ENCODE measurements at regions not wholly inside any gene's neighbourhood (a gene's known extent, or its start where the extent isn't known, plus 50 kb on each side); places are given as distances from the start of the nearest gene placed in this dataset.

- no peak for DNase-seq (ENCODE audit: low read depth in 3 of 3)
Measured at GRCh38 chr22:48154169-48154942, 1391.9 kb downstream of the TBC1D22A start.

GRCh38 chr22:48153726-48154125, 1391.3 kb downstream of the TBC1D22A start:
- no peak for DNase-seq (ENCODE audit: low read depth in 3 of 3)

GRCh38 chr22:48152916-48153315, 1390.5 kb downstream of the TBC1D22A start:
- DNase-seq (ENCODE audit: low read depth in 3 of 3): no peak

- no peak for DNase-seq (ENCODE audit: low read depth in 3 of 3)
Measured at GRCh38 chr22:48152164-48152775, 1389.8 kb downstream of the TBC1D22A start.

GRCh38 chr22:48151641-48152040, 1389.2 kb downstream of the TBC1D22A start:
- no peak for DNase-seq (ENCODE audit: low read depth in 3 of 3)

- DNase-seq (ENCODE audit: low read depth in 3 of 3): no peak
Measured at GRCh38 chr22:48147831-48148230, 1385.4 kb downstream of the TBC1D22A start.

GRCh38 chr22:48147404-48147803, 1385.0 kb downstream of the TBC1D22A start:
- no peak for DNase-seq (ENCODE audit: low read depth in 3 of 3)

- DNase-seq (ENCODE audit: low read depth in 3 of 3): no peak
Measured at GRCh38 chr22:48146426-48146825, 1384.0 kb downstream of the TBC1D22A start.

- DNase-seq (ENCODE audit: low read depth in 3 of 3): no peak
Measured at GRCh38 chr22:48145738-48146137, 1383.3 kb downstream of the TBC1D22A start.

GRCh38 chr22:48144318-48144717, 1381.9 kb downstream of the TBC1D22A start:
- DNase-seq (ENCODE audit: low read depth in 3 of 3): no peak

GRCh38 chr22:48143856-48144255, 1381.4 kb downstream of the TBC1D22A start:
- no peak for DNase-seq (ENCODE audit: low read depth in 3 of 3)

GRCh38 chr22:48142388-48142787, 1379.9 kb downstream of the TBC1D22A start:
- DNase-seq (ENCODE audit: low read depth in 3 of 3): no peak

GRCh38 chr22:48141301-48141700, 1378.9 kb downstream of the TBC1D22A start:
- no peak for DNase-seq (ENCODE audit: low read depth in 3 of 3)

- no peak for DNase-seq (ENCODE audit: low read depth in 3 of 3)
Measured at GRCh38 chr22:48140261-48140813, 1377.9 kb downstream of the TBC1D22A start.

- no peak for DNase-seq (ENCODE audit: low read depth in 3 of 3)
Measured at GRCh38 chr22:48139776-48140175, 1377.3 kb downstream of the TBC1D22A start.

GRCh38 chr22:48138855-48139254, 1376.4 kb downstream of the TBC1D22A start:
- DNase-seq (ENCODE audit: low read depth in 3 of 3): no peak

- no peak for DNase-seq (ENCODE audit: low read depth in 3 of 3)
Measured at GRCh38 chr22:48138427-48138826, 1376.0 kb downstream of the TBC1D22A start.

- no peak for DNase-seq (ENCODE audit: low read depth in 3 of 3)
Measured at GRCh38 chr22:48137640-48138039, 1375.2 kb downstream of the TBC1D22A start.

- no peak for DNase-seq (ENCODE audit: low read depth in 3 of 3)
Measured at GRCh38 chr22:48135592-48135991, 1373.1 kb downstream of the TBC1D22A start.

GRCh38 chr22:48125416-48125815, 1363.0 kb downstream of the TBC1D22A start:
- no peak for DNase-seq (ENCODE audit: low read depth in 3 of 3)

GRCh38 chr22:48121984-48122383, 1359.5 kb downstream of the TBC1D22A start:
- DNase-seq (ENCODE audit: low read depth in 3 of 3): no peak

GRCh38 chr22:48118654-48119053, 1356.2 kb downstream of the TBC1D22A start:
- no peak for DNase-seq (ENCODE audit: low read depth in 3 of 3)

GRCh38 chr22:48116871-48117270, 1354.4 kb downstream of the TBC1D22A start:
- no peak for DNase-seq (ENCODE audit: low read depth in 3 of 3)
